HEK293 (cell line): ENCODE measurements at regions not wholly inside any gene's neighbourhood (a gene's known extent, or its start where the extent isn't known, plus 50 kb on each side); places are given as distances from the start of the nearest gene placed in this dataset.

Source experiments
- CTCF ChIA-PET: fragments of 350-600 bp; formaldehyde crosslinking; extraction: SDS; loops from one replicate; lab custom pipeline; 2021; ENCODE audit warnings: antibody characterized with exemption; lab: Yijun Ruan, JAX
- POLR2A ChIA-PET: fragments of 300-600 bp; formaldehyde crosslinking; extraction: SDS; loops from one replicate; lab custom pipeline; 2020; ENCODE audit warnings: antibody characterized with exemption, inconsistent platforms; lab: Yijun Ruan, JAX
- H3K27ac ChIP-seq: fragments of 200-500 bp; sonication (Bioruptor generic); 2 replicates; pipeline ENCODE4 v1.5.1; 2014; ENCODE audit warnings: low read depth, low read length, control low read depth, inconsistent platforms; ENCODE audit errors: extremely low read depth
- H3K36me3 ChIP-seq, 2 experiments: fragments of 200-500 bp in 1 of 2; sonication (Bioruptor generic) in 1 of 2; 1 replicate in 1 of 2; 2 replicates in 1 of 2; pipeline ENCODE4 v1.5.1; 2014 to 2017; ENCODE audit warnings: inconsistent platforms in 2 of 2, low read length in 2 of 2; ENCODE audit not compliant: control insufficient read depth in 2 of 2, insufficient read depth in 1 of 2
- H3K4me1 ChIP-seq: fragments of 200-500 bp; sonication (Bioruptor generic); 2 replicates; pipeline ENCODE4 v1.5.1; 2014; ENCODE audit warnings: mild to moderate bottlenecking, low read length, inconsistent platforms; ENCODE audit not compliant: control insufficient read depth, insufficient read depth
- H3K4me3 ChIP-seq: 2 replicates; pipeline ENCODE4 v1.5.1; 2011; ENCODE audit warnings: low read depth, mild to moderate bottlenecking, control low read depth, low read length, moderate library complexity
- H3K9me3 ChIP-seq: fragments of 200-500 bp; sonication (Bioruptor generic); 2 replicates; pipeline ENCODE4 v1.5.1; 2014; ENCODE audit warnings: low read depth, low read length, inconsistent platforms; ENCODE audit not compliant: control insufficient read depth, insufficient read depth
- BCL11A ChIP-seq: fragments of 450-650 bp; formaldehyde crosslinking; IDR thresholded peaks from 2 replicates; pipeline ENCODE4 v1.5.1; 2016; ENCODE audit warnings: low read depth, missing biosample characterization, missing genetic modification characterization
- EGR2 ChIP-seq: fragments of 450-650 bp; formaldehyde crosslinking; IDR thresholded peaks from 2 replicates; pipeline ENCODE4 v1.5.1; 2016; ENCODE audit warnings: low read depth, missing biosample characterization, missing genetic modification characterization
- FEZF1 ChIP-seq: fragments of 450-650 bp; formaldehyde crosslinking; IDR thresholded peaks from 2 replicates; pipeline ENCODE4 v1.5.1; 2016; ENCODE audit warnings: missing biosample characterization, missing genetic modification characterization
- KLF8 ChIP-seq: fragments of 450-650 bp; formaldehyde crosslinking; IDR thresholded peaks from 2 replicates; pipeline ENCODE4 v1.5.1; 2016; ENCODE audit warnings: missing biosample characterization, missing genetic modification characterization
- RBAK ChIP-seq: fragments of 450-650 bp; formaldehyde crosslinking; IDR thresholded peaks from 2 replicates; pipeline ENCODE4 v1.5.1; 2016; ENCODE audit warnings: missing biosample characterization, missing genetic modification characterization
- SALL2 ChIP-seq: fragments of 450-650 bp; formaldehyde crosslinking; IDR thresholded peaks from 2 replicates; pipeline ENCODE4 v1.5.0; 2017; ENCODE audit warnings: missing biosample characterization, mild to moderate bottlenecking, missing genetic modification characterization, borderline replicate concordance
- ZNF169 ChIP-seq: fragments of 450-650 bp; formaldehyde crosslinking; IDR thresholded peaks from 2 replicates; pipeline ENCODE4 v1.5.1; 2016; ENCODE audit warnings: missing biosample characterization, missing genetic modification characterization
- ZNF202 ChIP-seq: fragments of 450-650 bp; formaldehyde crosslinking; IDR thresholded peaks from 2 replicates; pipeline ENCODE4 v1.5.1; 2016; ENCODE audit warnings: missing biosample characterization, missing genetic modification characterization, borderline replicate concordance
- ZNF211 ChIP-seq: fragments of 450-650 bp; formaldehyde crosslinking; IDR thresholded peaks from 2 replicates; pipeline ENCODE4 v1.5.1; 2016; ENCODE audit warnings: low read depth, missing biosample characterization, missing genetic modification characterization
- ZNF248 ChIP-seq: fragments of 450-650 bp; formaldehyde crosslinking; IDR thresholded peaks from 2 replicates; pipeline ENCODE4 v1.5.1; 2017; ENCODE audit warnings: missing biosample characterization, missing genetic modification characterization
- ZNF398 ChIP-seq: fragments of 450-650 bp; formaldehyde crosslinking; IDR thresholded peaks from 2 replicates; pipeline ENCODE4 v1.5.1; 2017; ENCODE audit warnings: missing biosample characterization, missing genetic modification characterization
- ZNF501 ChIP-seq: fragments of 450-650 bp; formaldehyde crosslinking; IDR thresholded peaks from 2 replicates; pipeline ENCODE4 v1.5.1; 2016; ENCODE audit warnings: missing biosample characterization, missing genetic modification characterization
- ZNF510 ChIP-seq: fragments of 450-650 bp; formaldehyde crosslinking; IDR thresholded peaks from 2 replicates; pipeline ENCODE4 v1.5.1; 2018; ENCODE audit warnings: mild to moderate bottlenecking, missing genetic modification characterization, missing biosample characterization; ENCODE audit not compliant: insufficient replicate concordance
- ZNF558 ChIP-seq: fragments of 450-650 bp; formaldehyde crosslinking; IDR thresholded peaks from 2 replicates; pipeline ENCODE4 v1.5.1; 2016; ENCODE audit warnings: missing biosample characterization, missing genetic modification characterization
- ZNF561 ChIP-seq: fragments of 450-650 bp; IDR thresholded peaks from 2 replicates; pipeline ENCODE4 v1.5.1; 2018; ENCODE audit warnings: missing biosample characterization, missing genetic modification characterization, borderline replicate concordance
- ZNF585B ChIP-seq: fragments of 450-650 bp; formaldehyde crosslinking; IDR thresholded peaks from 2 replicates; pipeline ENCODE4 v1.5.1; 2016; ENCODE audit warnings: missing biosample characterization, missing genetic modification characterization
- ZNF664 ChIP-seq: fragments of 450-650 bp; formaldehyde crosslinking; IDR thresholded peaks from 2 replicates; pipeline ENCODE4 v1.5.1; 2016; ENCODE audit warnings: missing biosample characterization, missing genetic modification characterization
- ZNF76 ChIP-seq: fragments of 450-650 bp; formaldehyde crosslinking; IDR thresholded peaks from 2 replicates; pipeline ENCODE4; 2016; ENCODE audit warnings: low read depth, missing biosample characterization, missing genetic modification characterization, borderline replicate concordance
- ZSCAN16 ChIP-seq: fragments of 450-650 bp; formaldehyde crosslinking; IDR thresholded peaks from 2 replicates; pipeline ENCODE4 v1.5.1; 2016; ENCODE audit warnings: missing biosample characterization, missing genetic modification characterization
- TF ChIP-seq, protein P1 (sequence below): fragments of 450-650 bp; formaldehyde crosslinking; IDR thresholded peaks from 2 replicates; pipeline ENCODE4 v1.5.1; 2016; ENCODE audit warnings: missing biosample characterization, missing genetic modification characterization
- TF ChIP-seq, protein P2 (sequence below): fragments of 450-650 bp; formaldehyde crosslinking; optimal IDR thresholded peaks from 2 replicates; pipeline ENCODE3; 2016; ENCODE audit warnings: missing biosample characterization, mild to moderate bottlenecking, missing genetic modification characterization
- TF ChIP-seq, protein P3 (sequence below): fragments of 450-650 bp; formaldehyde crosslinking; IDR thresholded peaks from 2 replicates; pipeline ENCODE4 v1.5.1; 2016; ENCODE audit warnings: missing biosample characterization, missing genetic modification characterization, borderline replicate concordance
- TF ChIP-seq, protein P4 (sequence below): fragments of 450-650 bp; formaldehyde crosslinking; IDR thresholded peaks from 2 replicates; pipeline ENCODE4 v1.5.1; 2016; ENCODE audit warnings: missing biosample characterization, missing genetic modification characterization

GRCh38 chr5:22968386-22968785 is 115.2 kb upstream of the CDH12 start:
- TF ChIP-seq ZNF501 (no peak), ZNF664 (tag by site-specific recombination) (no peak), ZNF248 (tag by site-specific recombination) (no peak)
- TF ChIP-seq, protein P1, sequence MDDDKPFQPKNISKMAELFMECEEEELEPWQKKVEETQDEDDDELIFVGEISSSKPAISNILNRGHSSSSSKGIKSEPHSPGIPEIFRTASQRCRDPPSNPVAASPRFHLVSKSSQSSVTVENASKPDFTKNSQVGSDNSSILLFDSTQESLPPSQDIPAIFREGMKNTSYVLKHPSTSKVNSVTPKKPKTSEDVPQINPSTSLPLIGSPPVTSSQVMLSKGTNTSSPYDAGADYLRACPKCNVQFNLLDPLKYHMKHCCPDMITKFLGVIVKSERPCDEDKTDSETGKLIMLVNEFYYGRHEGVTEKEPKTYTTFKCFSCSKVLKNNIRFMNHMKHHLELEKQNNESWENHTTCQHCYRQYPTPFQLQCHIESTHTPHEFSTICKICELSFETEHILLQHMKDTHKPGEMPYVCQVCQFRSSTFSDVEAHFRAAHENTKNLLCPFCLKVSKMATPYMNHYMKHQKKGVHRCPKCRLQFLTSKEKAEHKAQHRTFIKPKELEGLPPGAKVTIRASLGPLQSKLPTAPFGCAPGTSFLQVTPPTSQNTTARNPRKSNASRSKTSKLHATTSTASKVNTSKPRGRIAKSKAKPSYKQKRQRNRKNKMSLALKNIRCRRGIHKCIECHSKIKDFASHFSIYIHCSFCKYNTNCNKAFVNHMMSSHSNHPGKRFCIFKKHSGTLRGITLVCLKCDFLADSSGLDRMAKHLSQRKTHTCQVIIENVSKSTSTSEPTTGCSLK (tag by site-specific recombination), result no peak
- no peak overlapping the region for H3K27ac ChIP-seq
- H3K4me3 ChIP-seq, result no peak overlapping the region
- no peaks in the 10 kb centered on the region for H3K9me3 ChIP-seq
- ChIA-PET CTCF (no interaction called here), POLR2A (no interaction called here)
- no peaks in the 10 kb centered on the region for H3K36me3 ChIP-seq
- H3K4me1 ChIP-seq, result no peaks in the 10 kb centered on the region

GRCh38 chr5:22965960-22966359 is 112.8 kb upstream of the CDH12 start:
- ChIA-PET POLR2A (no interaction called here), CTCF (no interaction called here)
- TF ChIP-seq, protein P2, sequence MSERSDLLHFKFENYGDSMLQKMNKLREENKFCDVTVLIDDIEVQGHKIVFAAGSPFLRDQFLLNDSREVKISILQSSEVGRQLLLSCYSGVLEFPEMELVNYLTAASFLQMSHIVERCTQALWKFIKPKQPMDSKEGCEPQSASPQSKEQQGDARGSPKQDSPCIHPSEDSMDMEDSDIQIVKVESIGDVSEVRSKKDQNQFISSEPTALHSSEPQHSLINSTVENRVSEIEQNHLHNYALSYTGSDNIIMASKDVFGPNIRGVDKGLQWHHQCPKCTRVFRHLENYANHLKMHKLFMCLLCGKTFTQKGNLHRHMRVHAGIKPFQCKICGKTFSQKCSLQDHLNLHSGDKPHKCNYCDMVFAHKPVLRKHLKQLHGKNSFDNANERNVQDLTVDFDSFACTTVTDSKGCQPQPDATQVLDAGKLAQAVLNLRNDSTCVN (tag by site-specific recombination), result no peak
- TF ChIP-seq ZNF561 (tag by site-specific recombination) (no peak), ZSCAN16 (tag by site-specific recombination) (no peak), ZNF585B (tag by site-specific recombination) (no peak), SALL2 (tag by site-specific recombination) (no peak), KLF8 (tag by site-specific recombination) (no peak), ZNF558 (tag by site-specific recombination) (no peak), ZNF510 (tag by site-specific recombination) (no peak), ZNF169 (tag by site-specific recombination) (no peak), BCL11A (no peak), FEZF1 (tag by site-specific recombination) (no peak)
- TF ChIP-seq, protein P3, sequence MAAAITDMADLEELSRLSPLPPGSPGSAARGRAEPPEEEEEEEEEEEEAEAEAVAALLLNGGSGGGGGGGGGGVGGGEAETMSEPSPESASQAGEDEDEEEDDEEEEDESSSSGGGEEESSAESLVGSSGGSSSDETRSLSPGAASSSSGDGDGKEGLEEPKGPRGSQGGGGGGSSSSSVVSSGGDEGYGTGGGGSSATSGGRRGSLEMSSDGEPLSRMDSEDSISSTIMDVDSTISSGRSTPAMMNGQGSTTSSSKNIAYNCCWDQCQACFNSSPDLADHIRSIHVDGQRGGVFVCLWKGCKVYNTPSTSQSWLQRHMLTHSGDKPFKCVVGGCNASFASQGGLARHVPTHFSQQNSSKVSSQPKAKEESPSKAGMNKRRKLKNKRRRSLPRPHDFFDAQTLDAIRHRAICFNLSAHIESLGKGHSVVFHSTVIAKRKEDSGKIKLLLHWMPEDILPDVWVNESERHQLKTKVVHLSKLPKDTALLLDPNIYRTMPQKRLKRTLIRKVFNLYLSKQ, result no peak
- TF ChIP-seq, protein P4, sequence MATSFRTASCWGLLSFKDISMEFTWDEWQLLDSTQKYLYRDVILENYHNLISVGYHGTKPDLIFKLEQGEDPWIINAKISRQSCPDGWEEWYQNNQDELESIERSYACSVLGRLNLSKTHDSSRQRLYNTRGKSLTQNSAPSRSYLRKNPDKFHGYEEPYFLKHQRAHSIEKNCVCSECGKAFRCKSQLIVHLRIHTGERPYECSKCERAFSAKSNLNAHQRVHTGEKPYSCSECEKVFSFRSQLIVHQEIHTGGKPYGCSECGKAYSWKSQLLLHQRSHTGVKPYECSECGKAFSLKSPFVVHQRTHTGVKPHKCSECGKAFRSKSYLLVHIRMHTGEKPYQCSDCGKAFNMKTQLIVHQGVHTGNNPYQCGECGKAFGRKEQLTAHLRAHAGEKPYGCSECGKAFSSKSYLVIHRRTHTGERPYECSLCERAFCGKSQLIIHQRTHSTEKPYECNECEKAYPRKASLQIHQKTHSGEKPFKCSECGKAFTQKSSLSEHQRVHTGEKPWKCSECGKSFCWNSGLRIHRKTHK, result no peak
- no peaks in the 10 kb centered on the region for H3K36me3 ChIP-seq
- H3K4me1 ChIP-seq, result no peaks in the 10 kb centered on the region
- no peaks in the 10 kb centered on the region for H3K9me3 ChIP-seq
- no peak overlapping the region for H3K4me3 ChIP-seq
- no peak overlapping the region for H3K27ac ChIP-seq

GRCh38 chr5:22964632-22965031 is 111.5 kb upstream of the CDH12 start:
- no peak overlapping the region for H3K4me3 ChIP-seq
- ChIA-PET CTCF (no interaction called here), POLR2A (no interaction called here)
- H3K36me3 ChIP-seq, result no peaks in the 10 kb centered on the region
- H3K9me3 ChIP-seq, result no peaks in the 10 kb centered on the region
- no peak overlapping the region for H3K27ac ChIP-seq
- no peaks in the 10 kb centered on the region for H3K4me1 ChIP-seq
- no peak for TF ChIP-seq ZNF211
- TF ChIP-seq ZNF76 (tag by site-specific recombination), result no peak
- no peak for TF ChIP-seq ZNF398 (tag by site-specific recombination)
- TF ChIP-seq ZNF248 (tag by site-specific recombination), result no peak
- TF ChIP-seq ZNF202 (tag by site-specific recombination), result no peak
- TF ChIP-seq EGR2, result no peak
- no peak for TF ChIP-seq RBAK
